ENCODE measurements at regions not wholly inside any gene's neighbourhood (a gene's known extent, or its start where the extent isn't known, plus 50 kb on each side); places are given as distances from the start of the nearest gene placed in this dataset.

- in situ Hi-C loops (cut with MboI; ENCODE audit: low sequenced_read_pairs), result no loop called here
- H3K36me3 ChIP-seq (ENCODE audit: control insufficient read depth, insufficient read depth, low read length), result no peaks in the 10 kb centered on the region
- no TSS peak for BruUV-seq (replicated peaks)
- no peaks in the 10 kb centered on the region for H3K9me1 ChIP-seq (ENCODE audit: insufficient read depth, low read length)
- H3K27ac ChIP-seq (ENCODE audit: insufficient read depth, low read length), result no peak overlapping the region
- H3K23ac ChIP-seq (ENCODE audit: low read depth, low read length), result no peak overlapping the region
- DNase-seq (no peak), ATAC-seq (ENCODE audit: low read depth) (no peak)
- H3K56ac ChIP-seq (ENCODE audit: extremely low read depth, insufficient read depth, low read length), result no peak overlapping the region
- H3K4me2 ChIP-seq (ENCODE audit: low read depth, low read length), result no peak overlapping the region
- H4K20me1 ChIP-seq (ENCODE audit: insufficient read depth, low read length), result no peaks in the 10 kb centered on the region
- no peak overlapping the region for H3K4ac ChIP-seq (ENCODE audit: low read depth, low read length)
- TF ChIP-seq MAZ (IDR thresholded peaks at IDR 0.05; ENCODE audit: borderline replicate concordance, low read depth, low read length) (no peak), BHLHE40 (IDR thresholded peaks at IDR 0.05; ENCODE audit: low read depth, low read length) (no peak), RFX5 (IDR thresholded peaks at IDR 0.05; ENCODE audit: low read depth, low read length) (no peak), POLR2A (IDR thresholded peaks at IDR 0.05; ENCODE audit: low read depth, low read length) (no peak)
- no peak overlapping the region for H3K14ac ChIP-seq (replicated peaks; ENCODE audit: low read depth, low read length)
- H3K4me1 ChIP-seq (ENCODE audit: control insufficient read depth, insufficient read depth, low read length), result no peaks in the 10 kb centered on the region
- no peaks in the 10 kb centered on the region for H3K27me3 ChIP-seq (ENCODE audit: control insufficient read depth, insufficient read depth, low read length)
- H3K18ac ChIP-seq (ENCODE audit: low read depth, low read length), result no peak overlapping the region
- CTCF ChIA-PET, result no interaction called here
- no peak overlapping the region for H3K4me3 ChIP-seq (ENCODE audit: insufficient read depth, low read depth, low read length)
- no peak overlapping the region for H2AK5ac ChIP-seq (ENCODE audit: low read depth, low read length)
- H2AK9ac ChIP-seq (replicated peaks; ENCODE audit: low read depth, low read length, poor library complexity), result no peak overlapping the region
- no peak overlapping the region for H2BK15ac ChIP-seq (ENCODE audit: low read depth, low read length)
- no peak overlapping the region for H2AFZ ChIP-seq (replicated peaks; ENCODE audit: low read length, poor library complexity)
- H4K5ac ChIP-seq (ENCODE audit: low read depth, low read length), result no peak overlapping the region
- intact Hi-C loops (cut with micrococcal nuclease), result no loop called here
- POLR2A ChIA-PET (ENCODE audit: unreplicated experiment), result no interaction called here
- no peak overlapping the region for H2BK5ac ChIP-seq (ENCODE audit: low read depth, low read length, poor library complexity, severe bottlenecking)
- H3K79me1 ChIP-seq (ENCODE audit: low read depth in 1 of 2, low read length in 2 of 2), result no peaks in the 10 kb centered on the region
- H4K8ac ChIP-seq (ENCODE audit: low read depth in 2 of 2, low read length in 2 of 2), result no peak overlapping the region
- H2BK120ac ChIP-seq (ENCODE audit: low read depth, low read length), result no peak overlapping the region
- no CpG with 5 or more reads among the region's 2 CpGs for WGBS, 2 experiments (ENCODE audit: extremely low coverage in 2 of 2, insufficient read length in 1 of 2)
- H2BK20ac ChIP-seq (ENCODE audit: low read depth, low read length), result no peak overlapping the region
- peaks cover 10% of the 10 kb centered on the region for H3K9me3 ChIP-seq (ENCODE audit: control insufficient read depth, insufficient read depth, low read length)
- dilution Hi-C loops (cut with HindIII; ENCODE audit: low sequenced_read_pairs, unreplicated experiment), result no loop called here
- no peak overlapping the region for H3K9ac ChIP-seq (ENCODE audit: low read depth, low read length)
- H4K91ac ChIP-seq (ENCODE audit: insufficient read depth, low read depth, low read length), result no peak overlapping the region
These were observed 222.9 kb downstream of the SLITRK5 start for GRCh38 chr13:87894059-87894458.

Measured in IMR-90 (cell line).